HepG2 (cell line): ENCODE measurements at regions not wholly inside any gene's neighbourhood (a gene's known extent, or its start where the extent isn't known, plus 50 kb on each side); places are given as distances from the start of the nearest gene placed in this dataset.

Source experiments
- ATAC-seq: fragments of 200-7000 bp; cut with Tn5 transposase; 3 replicates; pipeline ENCODE4 v1.9.1; 2020; ENCODE audit warnings: mild to moderate bottlenecking, moderate library complexity
- BruUV-seq: library from RNA; stranded (reverse); fragments of 400-500 nt; replicated peaks from 2 replicates; lab custom pipeline; 2021; lab: Mats Ljungman, UMichigan
- CTCF ChIA-PET: fragments of 300-600 bp; formaldehyde crosslinking; extraction: SDS; loops from one replicate; lab custom pipeline; 2021; ENCODE audit warnings: low total read pairs, inconsistent platforms, low intra/inter-chr PET ratio; lab: Yijun Ruan, JAX
- POLR2A ChIA-PET: fragments of 350-600 bp; sonication (Branson Sonifier 250); formaldehyde crosslinking; loops from one replicate; lab custom pipeline; 2020; ENCODE audit warnings: antibody characterized with exemption, inconsistent platforms; lab: Yijun Ruan, JAX
- DNase-seq: peaks from one replicate; pipeline ENCODE4 v3.0.0-alpha.2; 2015; ENCODE audit warnings: low spot score
- FAIRE-seq: peaks from 3 replicates; lab custom pipeline; 2011; peaks lifted over from hg19 to GRCh38; lab: Jason Lieb, UNC
- H2AFZ ChIP-seq: one replicate; pipeline ENCODE4 v1.6.1; 2011; ENCODE audit warnings: low read length, inconsistent platforms
- H3K27ac ChIP-seq: fragments of 300-600 bp; 3 replicates; pipeline ENCODE4 v1.8.0; 2011; ENCODE audit warnings: mixed run types, mild to moderate bottlenecking, mixed read lengths, low read length, inconsistent platforms; ENCODE audit not compliant: insufficient read depth; ENCODE audit errors: extremely low read length
- H3K27me3 ChIP-seq, 2 experiments: fragments of 200-600 bp in 1 of 2; 2 replicates in 1 of 2; 3 replicates in 1 of 2; pipeline versions ENCODE4 v1.6.0 to v1.8.0; 2011; ENCODE audit warnings: low read length in 2 of 2, mild to moderate bottlenecking in 2 of 2, moderate library complexity in 2 of 2, inconsistent platforms in 1 of 2; ENCODE audit not compliant: insufficient read depth in 2 of 2, control insufficient read depth in 1 of 2
- H3K36me3 ChIP-seq, 2 experiments: fragments of 200-600 bp in 1 of 2; replicated peaks in 1 of 2; 2 replicates in 1 of 2; 3 replicates in 1 of 2; pipeline versions ENCODE4 v1.5.1 to v1.8.0; 2011; ENCODE audit warnings: low read length in 2 of 2, inconsistent platforms in 1 of 2; ENCODE audit not compliant: insufficient read depth in 2 of 2, control insufficient read depth in 1 of 2
- H3K4me1 ChIP-seq: 2 replicates; pipeline ENCODE4 v1.5.1; 2012; ENCODE audit warnings: low read length, inconsistent platforms; ENCODE audit not compliant: insufficient read depth
- H3K4me2 ChIP-seq: 2 replicates; pipeline ENCODE4 v1.6.0; 2011; ENCODE audit warnings: low read depth, low read length, inconsistent platforms
- H3K4me3 ChIP-seq, 3 experiments: fragments of 200-600 bp in 1 of 3; sonication (generic), shearing (Covaris generic) in 1 of 3; replicated peaks in 1 of 3; 2 replicates each; pipeline ENCODE4 v1.5.1; 2011 to 2016; ENCODE audit warnings: low read length in 3 of 3, inconsistent platforms in 2 of 3, low read depth in 2 of 3, mild to moderate bottlenecking in 2 of 3, control low read depth in 1 of 3, mixed read lengths in 1 of 3; ENCODE audit not compliant: insufficient read depth in 1 of 3
- H3K79me2 ChIP-seq: one replicate; pipeline ENCODE4 v1.6.1; 2011; ENCODE audit warnings: low read length, inconsistent platforms; ENCODE audit not compliant: insufficient read depth
- H3K9ac ChIP-seq: 2 replicates; pipeline ENCODE4 v1.6.0; 2011; ENCODE audit warnings: mild to moderate bottlenecking, low read depth, low read length, inconsistent platforms; ENCODE audit not compliant: insufficient read depth
- H3K9me3 ChIP-seq: 2 replicates; pipeline ENCODE4 v1.5.1; 2012; ENCODE audit warnings: mild to moderate bottlenecking, low read length
- H4K20me1 ChIP-seq: 2 replicates; pipeline ENCODE4 v1.6.0; 2011; ENCODE audit warnings: inconsistent platforms, mild to moderate bottlenecking, low read length, moderate library complexity; ENCODE audit not compliant: insufficient read depth
- ARID3A ChIP-seq: IDR thresholded peaks from 2 replicates; pipeline ENCODE4 v1.6.1; 2012; ENCODE audit warnings: low read depth, low read length, improper control_type of control experiment
- DDIT3 ChIP-seq: sonication (generic); formaldehyde crosslinking; IDR thresholded peaks from 2 replicates; pipeline ENCODE4 v1.4.0; 2020; ENCODE audit warnings: mild to moderate bottlenecking, missing genetic modification reagents
- FOXO1 ChIP-seq: sonication (generic); formaldehyde crosslinking; IDR thresholded peaks from 2 replicates; pipeline ENCODE4 v1.4.0; 2020; ENCODE audit warnings: missing genetic modification reagents
- PAWR ChIP-seq: sonication (generic); formaldehyde crosslinking; IDR thresholded peaks from 2 replicates; pipeline ENCODE4 v1.4.0; 2020; ENCODE audit warnings: missing genetic modification reagents, mild to moderate bottlenecking, borderline replicate concordance
- SMARCE1 ChIP-seq: fragments of 450-650 bp; IDR thresholded peaks from 2 replicates; pipeline ENCODE4 v1.6.1; 2017; ENCODE audit warnings: borderline replicate concordance
- SNAPC2 ChIP-seq: sonication (generic); formaldehyde crosslinking; IDR thresholded peaks from 2 replicates; pipeline ENCODE4 v1.8.1; 2022; ENCODE audit warnings: mild to moderate bottlenecking, missing genetic modification reagents
- ZBTB44 ChIP-seq: sonication (generic); formaldehyde crosslinking; IDR thresholded peaks from 2 replicates; pipeline ENCODE4 v1.4.0; 2020; ENCODE audit warnings: missing genetic modification reagents
- ZNF230 ChIP-seq: sonication (generic); formaldehyde crosslinking; IDR thresholded peaks from 2 replicates; pipeline ENCODE4 v1.4.0; 2020; ENCODE audit warnings: mild to moderate bottlenecking, missing genetic modification reagents
- ZNF414 ChIP-seq: sonication (generic); formaldehyde crosslinking; IDR thresholded peaks from 2 replicates; pipeline ENCODE4 v1.5.0; 2020; ENCODE audit warnings: missing genetic modification reagents
- ZNF580 ChIP-seq: IDR thresholded peaks from 2 replicates; pipeline ENCODE4 v1.6.1; 2016; ENCODE audit warnings: low read depth, borderline replicate concordance
- ZNF891 ChIP-seq: sonication (generic); formaldehyde crosslinking; IDR thresholded peaks from 2 replicates; pipeline ENCODE4 v1.5.0; 2020; ENCODE audit warnings: mild to moderate bottlenecking, missing genetic modification reagents
- WGBS: methylation state at CpG from one replicate; pipeline ENCODE4 v1.1.6; 2017; ENCODE audit warnings: low lambda C conversion rate; 5-methylcytosine and 5-hydroxymethylcytosine counted together
- in situ Hi-C: cut with HindIII; loops from 2 replicates; pipeline ENCODE4 v1.10.0; 2017; ENCODE audit warnings: low pct_unique_long_range_greater_than_20kb; ENCODE audit not compliant: extremely low pct_ligation_motif_present
- intact Hi-C: fragments of 100-400 bp; cut with micrococcal nuclease; formaldehyde crosslinking; loops from one replicate; pipeline ENCODE4 v1.10.0; 2022; ENCODE audit not compliant: unreplicated experiment

- no peak for FAIRE-seq
- ATAC-seq: no peak
- H3K4me2 ChIP-seq: no peak overlapping the region
- H3K9ac ChIP-seq: no peak overlapping the region
- intact Hi-C loops (no loop called here), in situ Hi-C loops (no loop called here)
- DNase-seq: no peak
- H3K27me3 ChIP-seq: no peaks in the 10 kb centered on the region; a peak in 1 of 5 replicates
- no peak overlapping the region for H3K27ac ChIP-seq
- BruUV-seq: no TSS peak
- ChIA-PET POLR2A (no interaction called here), CTCF (no interaction called here)
- WGBS: 0% methylated on average over 1 of the region's 1 CpG
- H3K79me2 ChIP-seq: no peaks in the 10 kb centered on the region
- no peaks in the 10 kb centered on the region for H3K36me3 ChIP-seq
- 0 out of 2 replicates have a peak, but pooled peaks cover 4% of the 10 kb centered on the region for H3K9me3 ChIP-seq
- H3K4me3 ChIP-seq: no peak overlapping the region
- H4K20me1 ChIP-seq: no peaks in the 10 kb centered on the region
- no peak overlapping the region for H2AFZ ChIP-seq
- H3K4me1 ChIP-seq: no peaks in the 10 kb centered on the region
- TF ChIP-seq PAWR (CRISPR knock-in tag) (no peak), SMARCE1 (no peak), ZNF414 (CRISPR knock-in tag) (no peak), ZNF580 (CRISPR knock-in tag) (no peak), ZBTB44 (CRISPR knock-in tag) (no peak), ZNF230 (CRISPR knock-in tag) (no peak), ARID3A (no peak), ZNF891 (CRISPR knock-in tag) (no peak), FOXO1 (no peak), SNAPC2 (CRISPR knock-in tag) (no peak), DDIT3 (CRISPR knock-in tag) (no peak)
Measured at GRCh38 chr7:125492521-125492920, 562.9 kb upstream of the POT1 start.
